Uterus (tissue), 3 donors: ENCODE measurements at regions not wholly inside any gene's neighbourhood (a gene's known extent, or its start where the extent isn't known, plus 50 kb on each side); places are given as distances from the start of the nearest gene placed in this dataset.

Source experiments
- DNase-seq, 2 donors: peaks; one replicate each; pipeline ENCODE4 v3.0.0-alpha.2; 2019 to 2020
- H3K27ac ChIP-seq, 2 donors: fragments of 200-600 bp; sonication (generic); 1 replicate in 1 of 2; 2 replicates in 1 of 2; pipeline ENCODE4 v1.5.1; 2016 to 2018
- H3K27me3 ChIP-seq, 2 donors: fragments of 200-600 bp; sonication (generic); one replicate each; pipeline ENCODE4 v1.5.1; 2018 to 2019; ENCODE audit warnings: control low read depth in 1 of 2
- H3K36me3 ChIP-seq, 2 donors: fragments of 200-600 bp; sonication (generic); one replicate each; pipeline ENCODE4 v1.5.1; 2019; ENCODE audit warnings: control low read depth in 1 of 2
- H3K4me1 ChIP-seq, 2 donors: fragments of 200-600 bp; sonication (generic); one replicate each; pipeline ENCODE4 v1.5.1; 2018 to 2019; ENCODE audit warnings: control low read depth in 1 of 2
- H3K4me3 ChIP-seq, 2 donors: fragments of 200-600 bp; sonication (generic); 1 replicate in 1 of 2; 2 replicates in 1 of 2; pipeline ENCODE4 v1.5.1; 2018 to 2019; ENCODE audit warnings: mild to moderate bottlenecking in 1 of 2
- H3K9me3 ChIP-seq, 2 donors: fragments of 200-600 bp; sonication (generic); one replicate each; pipeline ENCODE4 v1.5.1; 2019; ENCODE audit warnings: control low read depth in 1 of 2
- POLR2A ChIP-seq, 2 donors: fragments of 450-650 bp; IDR thresholded peaks; one replicate each; pipeline ENCODE4 v1.6.1; 2016; ENCODE audit warnings: antibody characterized with exemption in 2 of 2, mild to moderate bottlenecking in 1 of 2, moderate library complexity in 1 of 2
- intact Hi-C: fragments of 100-400 bp; cut with DNase I; formaldehyde crosslinking; loops from one replicate; pipeline ENCODE4 v1.15.1; 2023; ENCODE audit warnings: low total_unique reads
- TF ChIP-seq, protein P1 (sequence below), 4 experiments: fragments of 200-600 bp in 2 of 4; fragments of 450-650 bp in 2 of 4; sonication (generic) in 2 of 4; IDR thresholded peaks; one replicate each; pipeline ENCODE4 v1.5.1; 2016 to 2019; ENCODE audit warnings: antibody characterized with exemption in 4 of 4, mild to moderate bottlenecking in 2 of 4, moderate library complexity in 1 of 4
- donor health status: DM: yes; HTN: yes; CAD: no.

DNA sequence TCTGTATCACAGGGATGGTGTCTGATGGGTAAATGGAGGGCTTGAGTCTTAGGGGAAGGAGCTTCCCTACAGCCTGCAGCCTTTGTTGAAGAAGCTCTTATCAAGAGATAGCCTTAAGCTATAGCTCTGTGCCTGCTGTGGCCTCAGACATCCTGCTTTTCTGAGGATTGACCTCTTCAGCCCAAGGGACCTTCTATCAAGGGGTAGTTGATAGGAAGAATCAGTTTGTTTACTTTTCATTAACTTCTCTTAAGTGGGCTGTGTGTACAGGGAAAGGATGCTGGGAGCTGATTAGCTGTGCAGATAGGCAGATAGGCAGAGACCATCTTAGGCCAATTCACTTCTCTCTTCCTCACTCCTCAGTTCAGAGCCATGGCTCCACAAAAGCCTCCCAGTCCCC lies 151.8 kb upstream of the CADM1 start:
- H3K36me3 ChIP-seq: no peaks in the 10 kb centered on the region
- DNase-seq: no peak
- H3K4me3 ChIP-seq: no peak overlapping the region
- H3K27me3 ChIP-seq: no peaks in the 10 kb centered on the region
- intact Hi-C loops: no loop called here
- no peak for TF ChIP-seq POLR2A (IDR thresholded peaks at IDR 0.05)
- TF ChIP-seq, protein P1, sequence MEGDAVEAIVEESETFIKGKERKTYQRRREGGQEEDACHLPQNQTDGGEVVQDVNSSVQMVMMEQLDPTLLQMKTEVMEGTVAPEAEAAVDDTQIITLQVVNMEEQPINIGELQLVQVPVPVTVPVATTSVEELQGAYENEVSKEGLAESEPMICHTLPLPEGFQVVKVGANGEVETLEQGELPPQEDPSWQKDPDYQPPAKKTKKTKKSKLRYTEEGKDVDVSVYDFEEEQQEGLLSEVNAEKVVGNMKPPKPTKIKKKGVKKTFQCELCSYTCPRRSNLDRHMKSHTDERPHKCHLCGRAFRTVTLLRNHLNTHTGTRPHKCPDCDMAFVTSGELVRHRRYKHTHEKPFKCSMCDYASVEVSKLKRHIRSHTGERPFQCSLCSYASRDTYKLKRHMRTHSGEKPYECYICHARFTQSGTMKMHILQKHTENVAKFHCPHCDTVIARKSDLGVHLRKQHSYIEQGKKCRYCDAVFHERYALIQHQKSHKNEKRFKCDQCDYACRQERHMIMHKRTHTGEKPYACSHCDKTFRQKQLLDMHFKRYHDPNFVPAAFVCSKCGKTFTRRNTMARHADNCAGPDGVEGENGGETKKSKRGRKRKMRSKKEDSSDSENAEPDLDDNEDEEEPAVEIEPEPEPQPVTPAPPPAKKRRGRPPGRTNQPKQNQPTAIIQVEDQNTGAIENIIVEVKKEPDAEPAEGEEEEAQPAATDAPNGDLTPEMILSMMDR (IDR thresholded peaks at IDR 0.05): no peak
- H3K4me1 ChIP-seq: no peaks in the 10 kb centered on the region
- H3K27ac ChIP-seq: no peak overlapping the region
- H3K9me3 ChIP-seq: no peaks in the 10 kb centered on the region

DNA sequence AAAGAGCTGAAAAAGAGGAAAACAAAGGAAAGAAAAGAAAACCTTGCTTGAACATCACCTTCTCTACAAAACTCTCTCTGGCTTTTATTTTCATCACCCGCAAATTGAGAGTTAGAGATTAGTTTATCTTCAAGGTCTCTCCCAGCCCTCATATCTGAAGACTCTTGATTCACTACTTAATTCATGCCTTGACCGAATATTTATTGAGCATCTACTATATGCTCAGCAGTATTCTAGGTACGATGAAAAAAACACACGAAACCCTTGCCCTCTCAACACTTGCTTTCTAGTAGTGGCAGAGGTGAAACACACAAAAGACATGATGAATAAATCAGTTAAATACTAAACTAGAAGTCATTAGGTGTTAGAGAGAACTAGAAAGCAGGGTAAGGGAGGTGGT lies 150.6 kb upstream of the CADM1 start:
- Histone ChIP-seq H3K4me3 (no peak overlapping the region), H3K4me1 (no peaks in the 10 kb centered on the region), H3K27me3 (no peaks in the 10 kb centered on the region), H3K27ac (no peak overlapping the region), H3K36me3 (no peaks in the 10 kb centered on the region), H3K9me3 (no peaks in the 10 kb centered on the region)
- intact Hi-C loops: no loop called here
- no peak for DNase-seq
- TF ChIP-seq POLR2A (IDR thresholded peaks at IDR 0.05): no peak
- TF ChIP-seq, protein P1 (IDR thresholded peaks at IDR 0.05): no peak

DNA sequence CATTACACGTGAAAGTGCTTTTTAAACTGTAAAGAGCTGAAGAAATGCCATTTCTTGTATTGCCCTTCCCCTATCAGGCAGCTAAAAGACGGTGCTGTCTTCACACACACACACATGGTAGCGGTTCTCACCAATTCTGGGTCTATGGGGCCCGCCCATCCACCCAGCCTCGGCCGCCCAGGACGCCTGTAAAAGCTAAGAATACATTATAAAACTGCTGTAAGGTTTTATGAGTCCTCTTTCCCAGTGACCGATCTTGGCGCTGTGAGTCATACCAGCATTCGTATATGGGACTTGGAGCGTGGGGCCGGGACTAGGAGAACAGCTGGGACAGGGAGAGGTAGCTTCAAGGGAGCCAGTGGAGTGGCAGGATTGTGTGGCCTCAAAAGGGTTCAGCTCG lies 149.7 kb upstream of the CADM1 start:
- Histone ChIP-seq H3K36me3 (no peaks in the 10 kb centered on the region), H3K4me1 (no peaks in the 10 kb centered on the region), H3K27ac (no peak overlapping the region), H3K27me3 (no peaks in the 10 kb centered on the region), H3K4me3 (no peak overlapping the region), H3K9me3 (no peaks in the 10 kb centered on the region)
- intact Hi-C loops: no loop called here
- DNase-seq: no peak
- no peak for TF ChIP-seq POLR2A (IDR thresholded peaks at IDR 0.05)
- TF ChIP-seq, protein P1 (IDR thresholded peaks at IDR 0.05): no peak

DNA sequence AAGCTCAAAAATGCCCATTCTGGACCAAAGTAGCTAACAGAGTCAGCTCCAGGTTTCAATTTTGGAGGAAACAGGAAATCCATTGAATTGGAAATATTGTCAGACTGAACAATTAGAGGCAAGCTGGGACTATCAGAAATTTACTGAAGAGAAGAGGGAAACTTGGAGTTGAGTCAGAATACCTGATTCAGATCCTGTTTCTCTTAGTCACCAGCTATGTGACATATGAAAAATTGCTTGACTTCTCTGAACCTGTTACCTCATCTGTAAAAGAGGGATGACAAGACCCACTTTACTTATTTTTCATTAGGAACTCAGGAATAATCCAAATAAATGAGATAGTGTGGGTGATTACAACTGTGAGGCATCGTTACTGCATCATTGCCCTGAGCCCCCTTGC lies 148.9 kb upstream of the CADM1 start:
- intact Hi-C loops: no loop called here
- TF ChIP-seq POLR2A (IDR thresholded peaks at IDR 0.05): no peak
- TF ChIP-seq, protein P1 (IDR thresholded peaks at IDR 0.05): no peak
- no peak overlapping the region for H3K4me3 ChIP-seq
- no peaks in the 10 kb centered on the region for H3K4me1 ChIP-seq
- H3K36me3 ChIP-seq: no peaks in the 10 kb centered on the region
- H3K27me3 ChIP-seq: no peaks in the 10 kb centered on the region
- no peak overlapping the region for H3K27ac ChIP-seq
- no peak for DNase-seq
- H3K9me3 ChIP-seq: no peaks in the 10 kb centered on the region

DNA sequence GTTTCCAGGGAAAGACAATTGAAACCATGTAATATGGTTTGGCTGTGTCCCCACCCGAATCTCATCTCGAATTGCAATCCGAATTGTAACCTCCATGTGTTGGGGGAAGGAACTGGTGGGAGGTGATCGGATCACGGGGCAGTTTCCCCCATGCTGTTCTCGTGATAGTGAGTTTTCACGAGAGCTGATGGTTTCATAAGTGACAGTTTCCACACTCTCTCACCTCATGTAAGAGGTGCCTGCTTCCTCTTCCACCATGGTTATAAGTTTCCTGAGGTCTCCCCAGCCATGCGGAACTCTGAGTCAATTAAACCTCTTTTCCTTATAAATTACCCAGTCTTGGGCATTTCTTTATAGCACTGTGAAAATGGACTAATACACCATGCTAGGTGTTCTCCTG lies 148.3 kb upstream of the CADM1 start:
- H3K4me3 ChIP-seq: no peak overlapping the region
- no peak for DNase-seq
- no peaks in the 10 kb centered on the region for H3K4me1 ChIP-seq
- no peaks in the 10 kb centered on the region for H3K36me3 ChIP-seq
- TF ChIP-seq, protein P1 (IDR thresholded peaks at IDR 0.05): no peak
- no peak for TF ChIP-seq POLR2A (IDR thresholded peaks at IDR 0.05)
- no peak overlapping the region for H3K27ac ChIP-seq
- intact Hi-C loops: no loop called here
- H3K9me3 ChIP-seq: no peaks in the 10 kb centered on the region
- H3K27me3 ChIP-seq: no peaks in the 10 kb centered on the region
